Natural killer cell (primary cell): ENCODE measurements at regions not wholly inside any gene's neighbourhood (a gene's known extent, or its start where the extent isn't known, plus 50 kb on each side); places are given as distances from the start of the nearest gene placed in this dataset.

Experiments
- ATAC-seq, 3 donors: fragments of 150-1000 bp in 2 of 3; fragments of 200-7000 bp in 1 of 3; cut with Tn5 transposase; 1 replicate in 1 of 3; 2 replicates in 2 of 3; pipeline ENCODE4 v1.10.0; 2021; ENCODE audit warnings: mild to moderate bottlenecking in 2 of 3, moderate library complexity in 2 of 3
- DNase-seq, 2 donors: peaks; one replicate each; pipeline versions ENCODE4 v3.0.0 to v3.0.0-alpha.2; 2013 to 2021; ENCODE audit warnings: mixed read lengths in 1 of 2
- H3K27ac ChIP-seq: one replicate; pipeline ENCODE4 v1.5.1; 2013; ENCODE audit warnings: mild to moderate bottlenecking, low read length
- H3K27me3 ChIP-seq: one replicate; pipeline ENCODE4 v1.6.1; 2013; ENCODE audit warnings: low read length; ENCODE audit not compliant: control insufficient read depth, insufficient read depth
- H3K36me3 ChIP-seq: one replicate; pipeline ENCODE4 v1.6.1; 2013; ENCODE audit warnings: low read length; ENCODE audit not compliant: control insufficient read depth, insufficient read depth
- H3K4me1 ChIP-seq: one replicate; pipeline ENCODE4 v1.6.1; 2013; ENCODE audit warnings: low read length; ENCODE audit not compliant: control insufficient read depth, insufficient read depth
- H3K4me3 ChIP-seq: one replicate; pipeline ENCODE4 v1.5.1; 2013; ENCODE audit warnings: low read length
- H3K9me3 ChIP-seq: one replicate; pipeline ENCODE4 v1.6.1; 2013; ENCODE audit warnings: low read length; ENCODE audit not compliant: control insufficient read depth, insufficient read depth
- H3K27ac Mint-ChIP-seq, 2 donors: one replicate each; pipeline ENCODE4 v1.8.0; 2022; ENCODE audit warnings: mild to moderate bottlenecking in 2 of 2, mixed read lengths in 2 of 2, moderate library complexity in 1 of 2
- H3K27me3 Mint-ChIP-seq, 2 donors: one replicate each; pipeline ENCODE4 v1.8.0; 2022; ENCODE audit warnings: low read depth in 2 of 2, mixed read lengths in 2 of 2
- H3K36me3 Mint-ChIP-seq: one replicate; pipeline ENCODE4 v1.8.0; 2022; ENCODE audit warnings: mixed read lengths
- H3K4me1 Mint-ChIP-seq, 2 donors: one replicate each; pipeline ENCODE4 v1.8.0; 2022; ENCODE audit warnings: mixed read lengths in 2 of 2
- H3K4me3 Mint-ChIP-seq: one replicate; pipeline ENCODE4 v1.8.0; 2022; ENCODE audit warnings: mild to moderate bottlenecking, moderate library complexity, mixed read lengths
- H3K9me3 Mint-ChIP-seq, 2 donors: one replicate each; pipeline ENCODE4 v1.8.0; 2022; ENCODE audit warnings: mixed read lengths in 2 of 2
- CTCF ChIP-seq: fragments of 200-600 bp; IDR thresholded peaks from one replicate; pipeline ENCODE4 v1.8.0; 2022; ENCODE audit warnings: antibody characterized with exemption
- WGBS: methylation state at CpG from one replicate; pipeline ENCODE4 v1.1.7; 2013; ENCODE audit warnings: missing lambda C conversion rate; ENCODE audit not compliant: insufficient coverage; 5-methylcytosine and 5-hydroxymethylcytosine counted together
- intact Hi-C: fragments of 100-400 bp; cut with micrococcal nuclease; formaldehyde crosslinking; loops from one replicate; pipeline ENCODE4 v1.14.2; 2022

DNA sequence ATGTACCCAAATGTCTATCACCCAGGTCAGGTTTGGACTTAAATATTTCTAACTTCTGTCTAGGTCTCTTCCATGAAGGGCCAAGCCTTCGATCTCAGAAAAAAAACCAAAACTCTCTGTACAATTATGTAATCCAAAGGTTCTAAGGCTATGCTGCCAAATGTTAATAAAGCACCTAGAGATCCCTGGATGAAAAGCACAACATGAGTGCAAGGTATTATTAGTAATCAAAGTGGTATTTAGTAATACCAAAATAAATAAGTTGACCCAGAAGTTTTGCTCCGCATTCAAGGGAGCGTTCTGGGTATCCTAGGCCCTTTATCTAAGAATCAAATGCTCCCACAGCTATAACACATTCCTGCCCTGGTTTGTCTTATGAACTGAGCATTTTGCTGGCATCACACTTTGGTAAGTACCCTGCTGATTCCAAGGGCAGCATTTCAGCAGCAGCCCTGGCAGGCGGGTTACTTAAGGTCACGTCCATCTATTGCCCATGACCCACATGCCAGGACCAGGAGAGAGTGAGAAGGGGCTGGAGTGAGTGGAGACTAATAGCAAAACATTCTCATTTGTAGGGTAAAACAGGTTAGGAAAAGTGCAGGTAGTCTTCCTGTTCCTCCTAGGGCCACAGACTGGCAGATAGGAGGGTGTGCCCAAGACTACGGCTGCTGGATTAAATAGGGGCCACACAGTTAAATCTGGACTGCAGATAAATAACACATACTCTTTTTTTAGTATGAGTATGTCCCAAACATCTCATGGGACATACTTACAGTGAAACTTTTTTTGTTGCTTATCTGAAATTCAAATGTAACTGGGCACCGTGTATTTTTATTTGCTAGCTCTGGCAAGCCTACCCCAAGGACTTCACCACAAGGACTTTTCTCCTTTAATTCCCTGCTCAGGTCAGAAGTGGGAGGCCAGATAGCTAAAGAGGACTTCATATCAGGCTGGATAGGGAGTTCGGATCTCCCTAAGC, 76.0 kb upstream of the SNRK start:
- no peaks in the 10 kb centered on the region for H3K4me1 ChIP-seq
- TF ChIP-seq CTCF = no peak
- no peaks in the 10 kb centered on the region for H3K27me3 ChIP-seq
- H3K9me3 ChIP-seq = no peaks in the 10 kb centered on the region
- Mint-ChIP-seq H3K36me3 (no peaks in the 10 kb centered on the region), H3K4me1 (peaks cover 0 to 14% of the 10 kb centered on the region in 2 donors), H3K9me3 (no peaks in the 10 kb centered on the region), H3K4me3 (no peak overlapping the region), H3K27me3 (peaks cover 0 to 4% of the 10 kb centered on the region in 2 donors), H3K27ac (no peak overlapping the region)
- H3K4me3 ChIP-seq = no peak overlapping the region
- H3K27ac ChIP-seq = no peak overlapping the region
- no peaks in the 10 kb centered on the region for H3K36me3 ChIP-seq
- 95% methylated on average over 8 of the region's 8 CpGs for WGBS
- DNase-seq (no peak), ATAC-seq (no peak)
- intact Hi-C loops = no loop called here

GRCh38 chr3:43207628-43208085, 78.7 kb upstream of the SNRK start:
- H3K27ac Mint-ChIP-seq = peak overlapping the region in 1 of 2 donors; percentile 58
- H3K36me3 Mint-ChIP-seq = no peaks in the 10 kb centered on the region
- 83% methylated on average over 1 of the region's 3 CpGs for WGBS
- no peak for TF ChIP-seq CTCF
- H3K9me3 Mint-ChIP-seq = no peaks in the 10 kb centered on the region
- H3K9me3 ChIP-seq = no peaks in the 10 kb centered on the region
- no peaks in the 10 kb centered on the region for H3K4me1 ChIP-seq
- peaks cover 0 to 4% of the 10 kb centered on the region in 2 donors for H3K27me3 Mint-ChIP-seq
- no peak overlapping the region for H3K27ac ChIP-seq
- DNase-seq (no peak), ATAC-seq (peak; percentile 37 to 89 (median 73))
- no peak overlapping the region for H3K4me3 ChIP-seq
- H3K27me3 ChIP-seq = no peaks in the 10 kb centered on the region
- H3K36me3 ChIP-seq = no peaks in the 10 kb centered on the region
- H3K4me1 Mint-ChIP-seq = peaks cover 0 to 9% of the 10 kb centered on the region in 2 donors
- H3K4me3 Mint-ChIP-seq = no peak overlapping the region
- intact Hi-C loops = no loop called here

DNA sequence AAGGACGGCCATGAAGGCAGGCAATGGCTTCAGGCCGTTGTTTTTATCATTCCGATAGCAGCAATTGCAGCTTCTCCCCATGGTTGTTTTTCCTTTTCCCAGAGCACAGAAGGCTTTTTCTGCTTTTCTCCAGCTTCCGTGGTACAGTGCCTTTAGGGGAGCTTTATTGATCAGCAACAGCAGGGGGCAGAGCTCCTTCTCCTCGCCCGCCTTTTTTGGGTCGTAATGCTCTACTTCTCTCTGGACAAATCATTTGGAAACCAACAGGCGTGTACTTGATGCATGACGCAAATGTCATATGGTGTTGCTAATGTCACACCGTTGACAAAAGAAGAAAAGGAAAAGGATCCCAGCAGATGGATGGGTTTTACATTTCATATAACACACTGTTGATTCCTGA, 79.7 kb upstream of the SNRK start:
- ATAC-seq = no peak

More for the DNA sequence above, 79.7 kb upstream of the SNRK start:
- Mint-ChIP-seq H3K4me3 (no peak overlapping the region), H3K4me1 (peaks cover 0 to 9% of the 10 kb centered on the region in 2 donors), H3K27me3 (peaks cover 0 to 4% of the 10 kb centered on the region in 2 donors), H3K9me3 (no peaks in the 10 kb centered on the region), H3K27ac (no peak overlapping the region), H3K36me3 (no peaks in the 10 kb centered on the region)
- no peak for DNase-seq
- Histone ChIP-seq H3K9me3 (no peaks in the 10 kb centered on the region), H3K27ac (no peak overlapping the region), H3K36me3 (no peaks in the 10 kb centered on the region), H3K27me3 (no peaks in the 10 kb centered on the region), H3K4me3 (no peak overlapping the region), H3K4me1 (no peaks in the 10 kb centered on the region)
- 91% methylated on average over 10 of the region's 10 CpGs for WGBS
- intact Hi-C loops = no loop called here
- no peak for TF ChIP-seq CTCF
